Stimulated activated CD8-positive, alpha-beta memory T cell treated with anti-CD3 and anti-CD28 coated beads, Interleukin-4, amount 100 ng/mL, for 1 hour (primary cell): ENCODE measurements at regions not wholly inside any gene's neighbourhood (a gene's known extent, or its start where the extent isn't known, plus 50 kb on each side); places are given as distances from the start of the nearest gene placed in this dataset.
A peak's percentile ranks its signal among the peaks of the same experiment; 100 is the strongest.

Experiments
- DNase-seq, 2 donors: peaks; one replicate each; pipeline ENCODE4 v3.0.0-alpha.2; 2020; ENCODE audit warnings: low read depth in 2 of 2, low spot score in 1 of 2

DNA sequence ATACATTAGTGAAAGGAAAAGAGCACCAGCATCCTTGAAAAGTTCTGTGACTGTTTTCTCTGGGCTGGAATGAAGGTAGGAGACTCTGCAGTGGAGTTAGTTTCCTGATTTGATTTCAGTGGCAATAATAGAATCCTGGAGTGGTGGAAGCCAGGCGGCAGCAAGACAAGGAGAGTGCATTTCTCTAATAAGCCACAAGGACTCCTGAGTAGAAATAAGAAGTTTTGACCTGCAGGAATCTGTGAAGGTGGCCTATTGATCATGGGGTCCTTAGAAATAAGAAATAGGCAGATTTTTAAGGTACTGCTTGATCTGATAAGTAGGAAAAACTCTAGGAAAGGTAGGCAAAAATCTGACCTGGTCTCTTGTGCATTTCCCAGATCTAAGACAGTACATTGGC lies 68.4 kb upstream of the ELOVL5 start:
- DNase-seq = no peak

DNA sequence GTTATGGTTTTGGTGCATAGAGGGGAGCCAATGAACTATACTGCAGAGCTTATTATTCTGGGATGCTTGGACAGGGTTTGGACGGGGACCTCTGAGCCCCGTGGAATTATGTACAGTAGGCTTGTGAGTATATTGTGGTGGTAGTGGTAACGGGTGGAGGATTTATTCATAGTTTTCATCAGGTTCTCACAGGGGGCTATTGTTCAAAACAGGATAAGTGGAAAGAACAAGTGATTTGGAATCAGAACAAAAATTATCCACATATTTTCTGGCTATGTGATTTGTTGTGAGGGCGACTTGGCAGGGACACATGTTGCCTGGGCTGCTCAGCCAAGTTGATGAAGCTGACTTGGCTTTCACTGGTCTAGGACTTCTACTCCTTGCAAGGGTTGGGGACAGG lies 64.6 kb upstream of the ELOVL5 start:
- no peak for DNase-seq

DNA sequence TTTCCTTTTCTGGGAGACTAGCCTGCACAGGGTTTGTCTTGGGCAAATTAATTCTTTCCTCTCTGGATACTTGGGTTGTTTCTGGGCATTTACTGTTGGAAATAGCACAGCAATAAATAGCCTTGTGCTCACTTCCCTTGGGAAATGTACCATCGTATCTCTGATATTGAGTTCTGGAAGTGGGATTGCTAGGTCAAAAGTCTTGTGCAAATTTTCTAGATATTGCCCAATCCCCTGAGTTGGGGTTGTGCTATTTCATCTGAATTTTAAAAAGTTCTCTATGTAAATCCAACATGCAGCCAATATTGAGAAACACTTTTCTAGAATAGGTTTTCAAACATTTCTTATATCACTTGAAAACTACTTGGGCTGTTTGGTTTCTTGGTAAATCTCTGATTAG lies 64.0 kb upstream of the ELOVL5 start:
- no peak for DNase-seq

DNA sequence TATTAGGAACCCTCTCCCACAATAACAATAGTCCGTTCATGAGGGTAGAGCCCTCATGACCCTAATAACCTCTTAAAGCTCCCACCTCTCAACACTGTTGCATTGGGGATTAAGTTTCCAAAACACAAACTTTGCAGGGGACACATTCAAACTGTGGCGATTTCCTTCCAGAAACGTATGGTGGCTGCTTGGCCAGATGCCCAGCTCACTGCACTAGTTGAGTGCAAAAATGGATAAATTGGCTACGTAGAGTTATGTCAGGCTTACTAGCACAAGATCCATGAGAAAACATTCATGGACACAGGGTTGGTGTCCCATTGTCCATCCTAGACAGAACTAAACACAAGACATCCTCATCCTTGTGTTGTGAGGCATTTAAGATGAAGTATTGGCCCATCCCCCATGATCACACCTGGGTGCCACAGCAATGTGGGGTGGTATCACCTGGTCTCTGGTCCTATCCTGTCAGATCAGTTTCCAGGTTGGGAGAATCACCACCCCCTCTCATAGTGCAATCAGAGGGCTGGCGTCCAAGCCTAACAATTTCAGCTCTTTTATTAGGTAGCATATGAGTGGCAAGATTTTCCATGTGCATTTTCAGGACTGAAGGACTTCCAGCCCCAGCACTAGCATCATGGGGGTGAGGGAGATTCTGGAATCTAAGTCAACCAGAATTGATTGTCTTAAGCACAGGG lies 63.4 kb upstream of the ELOVL5 start:
- no peak for DNase-seq

DNA sequence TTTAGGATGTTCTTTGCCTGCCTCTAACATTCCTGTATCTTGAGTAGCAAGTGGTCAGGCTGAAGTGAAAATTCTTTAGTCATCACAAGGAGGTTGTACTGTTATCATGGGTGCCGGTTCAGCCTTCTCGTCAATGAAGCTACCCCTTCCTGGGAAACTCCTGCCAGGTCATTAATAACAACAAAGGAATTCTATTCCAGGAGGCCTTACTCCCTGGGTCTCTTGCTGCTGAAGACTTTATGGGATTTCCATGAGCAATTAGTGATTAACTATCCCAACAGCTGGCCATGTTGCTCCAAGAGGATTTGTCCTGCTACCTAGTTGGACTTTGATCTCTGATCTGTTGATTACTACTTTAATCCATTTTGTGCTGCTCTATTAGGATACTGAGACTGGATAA lies 62.7 kb upstream of the ELOVL5 start:
- no peak for DNase-seq

DNA sequence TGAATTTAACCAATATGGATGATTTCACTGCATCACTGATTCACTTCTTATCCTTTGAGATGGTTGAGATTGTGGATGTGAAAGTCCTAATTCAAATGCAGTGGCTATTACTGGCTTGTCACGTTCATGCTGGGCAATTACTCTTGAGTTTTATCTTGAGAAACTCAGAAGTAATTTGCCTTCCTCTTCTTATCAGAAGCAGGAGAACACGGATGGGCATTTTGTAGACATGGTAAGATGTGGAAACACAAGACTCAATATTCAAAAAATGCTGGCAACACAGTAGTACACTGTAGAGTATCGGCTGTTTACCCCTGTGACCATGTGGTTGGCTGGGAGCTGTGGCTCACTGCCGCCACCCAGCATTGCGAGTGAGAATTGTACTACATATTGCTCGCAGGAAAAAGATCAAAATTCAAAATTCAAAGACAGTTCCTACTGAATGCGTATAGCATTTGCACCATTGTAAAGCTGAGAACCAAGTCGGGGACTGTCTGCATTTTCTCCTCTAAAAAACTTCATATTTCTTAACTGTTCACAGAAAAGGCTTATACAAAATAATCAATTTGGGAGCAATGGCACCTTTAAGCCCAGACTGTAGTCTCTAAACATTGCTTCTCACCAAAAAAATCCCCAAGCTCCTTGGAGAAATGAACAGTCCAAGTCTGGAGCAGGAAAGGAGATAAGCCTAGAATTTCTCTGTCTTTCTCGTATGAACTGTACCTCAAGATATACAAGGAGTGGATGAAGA lies 61.9 kb upstream of the ELOVL5 start:
- peak; percentile 2 to 17 for DNase-seq

DNA sequence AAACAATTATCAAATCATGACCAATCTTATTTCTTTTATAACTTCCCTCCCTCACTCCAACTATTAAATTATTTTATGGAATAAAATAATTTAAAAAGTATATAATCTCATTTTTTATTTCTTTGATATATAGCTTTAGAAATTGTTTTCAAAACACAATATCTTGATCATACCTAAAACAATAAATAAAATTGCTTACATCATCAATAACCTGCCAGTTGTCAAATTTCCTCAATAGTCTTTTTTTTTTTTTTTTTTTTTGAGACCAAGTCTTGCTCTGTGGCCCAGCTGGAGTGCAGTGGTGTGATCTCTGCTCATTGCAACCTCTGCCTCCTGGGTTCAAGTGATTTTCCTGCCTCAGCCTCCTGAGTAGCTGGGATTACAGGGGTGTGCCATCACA lies 60.1 kb upstream of the ELOVL5 start:
- DNase-seq = no peak

DNA sequence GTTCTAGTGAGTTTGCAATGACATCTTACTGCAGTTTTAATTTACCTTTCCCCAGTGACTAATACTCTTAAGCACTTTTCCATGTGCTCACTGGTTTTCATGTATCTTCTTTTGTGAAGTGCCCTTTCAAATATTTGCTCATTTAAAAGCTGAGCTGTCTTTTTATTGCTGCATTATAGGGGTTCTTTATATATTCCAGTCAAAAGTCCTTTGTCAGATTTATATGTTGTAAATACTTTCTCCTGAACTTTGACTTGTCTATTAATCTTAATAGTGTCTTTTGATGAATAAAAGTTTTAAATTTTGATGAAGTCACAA lies 50.2 kb upstream of the ELOVL5 start:
- no peak for DNase-seq

DNA sequence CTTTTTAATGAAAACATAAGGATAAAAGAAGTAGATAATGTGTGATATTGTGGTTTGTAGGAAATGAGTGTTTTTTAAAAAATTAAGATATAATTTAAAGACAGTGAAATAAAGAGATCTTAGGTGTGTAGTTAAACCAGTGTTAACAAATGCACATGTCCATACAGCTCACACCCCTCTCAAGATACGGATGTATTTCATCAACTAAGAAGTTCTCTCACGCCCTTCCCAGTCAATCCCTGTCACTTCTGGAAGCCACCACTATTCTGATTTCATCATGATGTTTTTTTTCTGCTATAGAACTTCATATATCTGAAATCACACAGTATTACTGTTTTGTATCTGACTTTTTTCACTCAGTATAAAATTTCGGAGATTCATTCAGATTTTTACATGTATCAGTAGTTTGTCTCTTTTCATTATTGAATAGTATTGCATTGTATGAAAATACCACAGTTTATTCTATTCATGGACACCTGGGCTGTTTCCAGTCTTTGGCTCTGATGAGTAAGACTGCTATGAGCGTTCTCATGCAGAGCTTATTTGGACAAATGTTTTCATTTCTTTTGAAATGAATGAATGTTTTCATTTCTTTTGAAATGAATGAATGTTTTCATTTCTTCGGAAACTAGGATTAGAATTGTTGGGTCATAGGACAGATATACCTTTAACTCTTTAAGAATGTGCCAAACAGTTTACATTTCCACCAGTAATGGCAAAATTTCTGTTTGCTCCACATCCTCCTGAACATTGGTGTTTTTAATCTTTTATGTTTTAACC lies 49.7 kb upstream of the ELOVL5 start:
- no peak for DNase-seq
